T-helper 2 cell (primary cell): ENCODE measurements at regions not wholly inside any gene's neighbourhood (a gene's known extent, or its start where the extent isn't known, plus 50 kb on each side); places are given as distances from the start of the nearest gene placed in this dataset.
A peak's percentile ranks its signal among the peaks of the same experiment; 100 is the strongest.
"Not testable (repeated sequence)": the region's sequence is repeated elsewhere in the genome, so short reads cannot be mapped to it uniquely, and the experiment has no call there.

Source experiments
- DNase-seq, 5 experiments: peaks; one replicate each; pipeline versions ENCODE4 v3.0.0 to v3.0.0-alpha.2; 2012 to 2022

DNA sequence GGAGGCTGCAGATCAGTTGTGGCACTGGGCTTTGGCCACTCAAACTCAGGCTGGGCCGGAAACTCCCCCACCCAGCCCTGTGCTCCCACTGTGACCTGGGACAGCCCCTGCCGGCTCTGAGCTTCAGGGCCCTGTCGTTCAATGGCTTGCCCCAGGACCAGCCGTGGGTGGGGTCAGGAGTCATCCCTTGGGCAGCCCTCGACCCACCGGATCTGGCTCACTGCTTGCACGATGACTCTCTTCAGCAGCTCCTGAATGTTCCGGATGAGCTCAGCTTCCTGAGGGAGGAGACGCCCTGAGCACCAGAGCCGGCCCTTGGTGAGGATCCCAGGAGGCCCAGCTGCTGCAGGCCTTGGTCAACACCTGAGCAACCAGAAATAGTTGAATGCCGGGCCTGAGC is 1544.2 kb upstream of the USP9Y start:
- not testable (repeated sequence) for DNase-seq

DNA sequence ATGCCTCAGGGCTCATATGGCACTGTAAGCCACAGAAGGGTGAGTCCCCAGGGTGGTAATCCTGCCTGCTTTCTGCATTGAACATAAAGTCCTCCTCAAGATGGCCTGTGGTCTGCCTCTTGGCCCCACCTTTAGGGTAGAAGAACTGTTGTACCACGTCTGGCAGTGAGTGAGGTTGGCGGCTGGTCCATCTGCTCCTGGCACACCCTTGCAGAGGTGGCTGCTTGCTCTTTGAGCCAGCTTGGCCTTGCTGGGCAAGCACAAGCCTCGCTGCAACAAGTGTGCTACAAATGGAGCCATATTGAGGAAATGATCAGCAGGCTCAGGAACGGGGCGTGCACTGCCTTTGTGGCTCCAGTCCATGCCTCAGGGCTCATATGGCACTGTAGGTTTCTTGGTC is 1524.0 kb upstream of the USP9Y start:
- DNase-seq: not testable (repeated sequence)

DNA sequence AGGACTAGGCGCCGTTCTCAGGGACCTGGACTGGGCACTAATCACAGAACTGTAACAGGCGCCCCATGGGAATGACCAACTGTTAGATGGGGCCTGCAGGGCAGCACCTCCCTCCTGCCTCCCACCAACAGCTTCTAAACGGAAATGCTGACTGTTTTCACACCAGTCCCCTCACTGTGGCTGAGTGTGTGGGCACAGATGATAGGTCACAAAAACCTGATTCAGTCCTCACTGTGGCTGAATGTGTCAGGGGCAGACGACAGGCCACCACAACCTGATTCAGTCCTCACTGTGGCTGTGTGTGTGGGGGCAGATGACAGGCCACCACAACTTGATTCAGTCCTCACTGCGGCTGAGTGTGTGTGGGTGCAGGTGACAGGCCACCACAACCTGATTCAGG is 1499.9 kb upstream of the USP9Y start:
- DNase-seq: not testable (repeated sequence)

DNA sequence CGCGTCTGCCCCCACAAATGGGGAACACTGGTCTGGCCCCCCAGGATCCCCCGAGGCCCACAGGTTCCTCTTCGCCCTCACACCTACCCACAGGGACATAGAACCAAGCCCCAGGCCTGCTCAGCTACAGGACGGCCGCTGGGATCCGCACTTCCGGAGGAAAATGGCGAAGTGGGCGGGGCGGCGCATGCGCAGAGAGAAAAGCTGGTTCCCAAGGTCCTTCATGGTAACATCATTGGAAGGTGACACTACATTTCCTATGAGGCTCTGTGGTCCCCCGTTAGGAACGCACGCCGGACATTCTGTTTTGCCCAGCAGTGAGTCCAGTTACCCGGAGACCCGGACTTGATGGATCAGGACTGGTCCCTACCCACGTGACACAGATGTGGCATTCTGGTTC is 1486.2 kb upstream of the USP9Y start:
- peak in 1 of 5 experiments; percentile 5 for DNase-seq
